Hematopoietic multipotent progenitor cell (in vitro differentiated cells): ENCODE measurements at regions not wholly inside any gene's neighbourhood (a gene's known extent, or its start where the extent isn't known, plus 50 kb on each side); places are given as distances from the start of the nearest gene placed in this dataset.

ENCODE experiments used
- DNase-seq, 3 donors: peaks; one replicate each; pipeline ENCODE4 v3.0.0-alpha.2; 2011 to 2015; ENCODE audit warnings: low read depth in 2 of 3, low spot score in 2 of 3

DNA sequence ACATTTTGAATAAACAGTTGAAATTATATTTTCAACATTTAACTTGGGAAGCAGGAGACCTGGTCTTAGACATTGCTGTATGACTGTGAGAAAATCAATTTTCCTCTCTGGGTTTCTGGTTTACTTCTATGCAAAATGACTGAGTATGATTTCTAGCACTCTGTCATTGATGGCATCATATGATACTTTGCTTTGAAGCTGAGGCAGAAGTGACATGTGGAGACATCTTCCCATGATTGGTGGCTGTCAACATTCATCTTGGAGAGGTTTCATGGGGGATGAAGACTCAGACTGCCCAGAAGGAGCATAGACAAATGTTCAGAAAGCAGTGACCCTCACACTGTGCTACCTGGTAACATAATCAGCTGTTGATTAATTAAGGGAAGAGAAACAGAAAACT, 477.9 kb downstream of the PDCD6IP start:
- no peak for DNase-seq

DNA sequence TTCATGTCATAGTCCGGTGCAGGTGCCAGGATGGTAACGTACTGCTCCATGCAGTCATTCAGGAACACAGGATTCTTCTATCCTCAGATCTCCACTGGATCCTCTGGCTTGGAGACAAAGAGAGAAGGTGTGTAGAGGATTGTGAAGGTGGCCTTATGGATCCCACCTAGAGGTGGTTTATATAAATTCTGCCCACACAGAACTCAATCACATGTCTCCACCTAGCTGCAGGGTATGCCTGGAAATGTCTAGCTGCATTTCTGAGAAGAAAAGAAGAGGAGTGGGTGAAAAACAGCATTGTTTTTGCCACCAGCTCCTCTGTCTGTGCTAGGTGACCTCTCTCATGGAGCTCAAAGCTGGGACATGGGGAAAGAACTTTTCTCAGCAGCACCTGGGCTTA, 478.7 kb downstream of the PDCD6IP start:
- DNase-seq = no peak

DNA sequence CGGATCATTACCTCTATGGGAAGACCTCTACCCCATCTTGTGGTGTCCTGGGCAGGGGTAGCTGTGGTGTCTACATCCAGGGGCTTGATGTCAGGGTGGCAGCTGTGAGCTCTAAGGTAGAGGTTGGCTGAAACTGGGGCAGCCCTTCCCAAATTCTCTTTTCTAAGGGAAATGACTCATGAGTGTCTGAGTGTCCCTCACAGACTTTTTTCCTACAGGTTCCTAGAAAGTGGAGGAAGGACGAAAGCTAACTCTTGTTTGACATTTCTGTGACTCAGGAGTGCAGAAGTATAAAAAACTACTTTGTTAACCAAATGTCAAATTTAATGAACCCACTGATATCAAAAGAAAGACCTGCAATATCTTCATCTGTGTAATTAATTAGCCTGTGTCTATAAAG, 481.5 kb downstream of the PDCD6IP start:
- DNase-seq = no peak

DNA sequence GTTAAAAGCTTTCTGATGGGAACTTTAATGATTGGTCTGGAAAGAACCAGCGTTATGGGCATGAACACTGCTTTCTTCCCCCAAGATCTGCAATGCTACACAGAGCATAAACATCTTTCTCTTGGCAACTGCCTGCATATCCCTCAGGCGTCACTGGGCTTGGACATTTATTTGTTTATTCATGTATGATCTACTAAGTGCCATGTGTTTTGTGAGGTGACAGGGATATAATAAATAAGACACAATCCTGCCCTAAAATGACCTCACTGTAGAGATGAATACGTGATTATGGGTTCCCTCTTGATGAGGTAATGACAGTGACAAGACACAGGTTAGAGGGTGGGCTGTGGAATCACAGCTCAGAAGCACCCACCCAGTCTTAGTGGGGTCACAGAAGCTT, 485.3 kb downstream of the PDCD6IP start:
- DNase-seq = no peak

DNA sequence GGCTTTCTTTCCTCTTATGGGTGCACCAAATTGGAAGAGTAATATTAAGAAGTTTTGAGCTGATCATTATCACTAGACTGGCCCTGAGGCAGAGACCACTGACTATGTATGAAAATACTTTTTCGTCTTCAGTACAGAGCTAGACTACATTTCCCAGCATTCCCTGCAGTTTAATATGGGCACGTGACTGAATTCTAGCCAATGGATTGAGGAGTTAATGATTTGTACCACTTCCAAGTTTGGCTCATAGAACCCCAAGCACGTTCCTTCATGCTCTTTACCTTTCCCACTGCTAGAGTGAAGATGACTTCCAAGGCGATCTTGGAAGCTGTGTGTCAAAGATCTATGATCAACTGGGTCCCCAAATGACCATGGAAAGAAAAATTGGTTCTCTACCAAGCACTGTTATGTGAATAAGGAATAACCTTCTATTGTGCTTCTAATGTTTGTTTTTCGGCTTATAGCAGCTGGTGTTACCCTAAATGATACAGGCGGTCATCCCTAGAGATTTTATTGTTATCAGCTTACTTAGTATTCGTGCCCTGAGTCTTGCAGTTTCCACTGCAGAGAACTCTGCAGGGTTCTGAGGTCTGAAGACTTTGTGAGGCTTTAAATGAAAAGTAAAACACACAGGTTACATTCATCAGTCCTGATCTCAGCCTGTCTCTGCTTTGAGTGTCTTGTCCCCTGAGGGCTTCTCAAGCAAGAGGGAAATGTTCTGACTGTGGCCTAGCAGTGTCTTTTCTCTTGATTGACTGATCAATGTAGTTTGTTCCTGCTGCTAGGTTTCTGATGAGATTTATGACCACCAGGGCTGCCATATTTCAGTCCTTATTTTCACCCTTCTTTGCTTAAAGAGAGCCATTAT, 486.8 kb downstream of the PDCD6IP start:
- DNase-seq = no peak

DNA sequence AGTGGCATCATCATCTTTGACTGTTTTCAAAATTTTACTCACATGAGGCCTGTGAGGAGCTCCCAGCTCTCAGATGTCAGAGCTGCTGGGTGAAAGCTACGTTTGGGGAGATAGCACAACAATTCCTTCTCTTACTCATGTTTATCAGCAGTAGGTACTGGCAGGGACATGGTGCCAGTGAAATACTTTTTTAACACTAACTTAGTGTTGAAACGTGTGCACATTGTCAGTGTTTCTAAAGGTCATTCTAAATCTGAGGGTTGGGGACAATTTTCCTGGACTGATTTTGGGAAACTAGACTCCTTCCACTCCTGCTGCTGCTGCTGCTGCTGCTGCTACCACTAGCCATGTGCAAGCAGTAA, 487.4 kb downstream of the PDCD6IP start:
- no peak for DNase-seq

DNA sequence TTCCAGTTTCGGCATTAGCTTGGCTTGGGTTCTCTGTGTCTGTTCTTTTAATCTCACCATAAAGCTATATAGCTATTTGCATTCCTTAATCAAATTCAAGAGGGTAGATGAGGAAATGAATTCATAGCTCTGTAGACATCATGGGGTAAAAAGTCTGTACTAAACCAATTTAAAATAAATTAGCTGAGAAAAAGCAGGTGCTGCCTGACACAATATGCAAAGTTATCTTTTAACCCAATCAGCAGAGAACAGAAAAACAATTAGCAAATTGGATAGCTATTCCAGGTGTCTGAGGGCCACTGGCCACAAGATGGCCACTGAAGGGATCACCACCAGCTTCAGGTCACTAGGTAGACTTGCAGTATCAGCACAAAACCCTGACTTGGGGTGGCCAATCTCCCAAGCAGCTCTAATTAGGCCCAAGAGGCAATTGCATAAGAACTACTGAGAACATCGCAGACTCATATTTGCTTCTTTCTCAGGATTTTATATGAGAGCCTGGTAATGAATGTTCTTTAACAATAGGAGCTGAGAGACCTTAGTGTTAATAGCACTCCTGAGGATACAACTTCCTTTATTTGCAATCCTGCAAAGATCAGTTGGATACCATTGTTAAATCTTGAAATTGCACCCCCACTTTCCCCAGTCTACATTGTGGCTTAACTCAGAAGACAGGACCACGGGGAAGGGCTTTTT, 494.3 kb downstream of the PDCD6IP start:
- DNase-seq = no peak

DNA sequence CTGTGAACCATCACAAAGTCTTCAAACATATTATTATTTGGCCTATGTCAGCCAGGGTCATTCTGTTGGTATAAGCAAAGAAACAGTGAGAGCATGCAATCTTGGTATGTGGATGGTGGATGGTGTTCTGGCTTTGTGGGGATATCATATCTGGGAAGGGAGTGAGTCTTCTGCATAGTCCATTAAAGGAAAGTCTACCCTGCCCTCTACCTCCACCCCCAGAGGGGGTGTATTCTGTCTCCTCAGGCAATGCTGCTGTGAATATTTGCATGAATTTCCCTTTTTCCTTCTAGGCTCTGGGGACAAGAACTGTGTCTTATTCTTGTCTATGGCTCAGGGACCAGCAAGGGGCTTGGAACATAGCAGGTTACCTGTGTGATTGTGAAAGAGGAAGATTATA, 495.8 kb downstream of the PDCD6IP start:
- no peak for DNase-seq

DNA sequence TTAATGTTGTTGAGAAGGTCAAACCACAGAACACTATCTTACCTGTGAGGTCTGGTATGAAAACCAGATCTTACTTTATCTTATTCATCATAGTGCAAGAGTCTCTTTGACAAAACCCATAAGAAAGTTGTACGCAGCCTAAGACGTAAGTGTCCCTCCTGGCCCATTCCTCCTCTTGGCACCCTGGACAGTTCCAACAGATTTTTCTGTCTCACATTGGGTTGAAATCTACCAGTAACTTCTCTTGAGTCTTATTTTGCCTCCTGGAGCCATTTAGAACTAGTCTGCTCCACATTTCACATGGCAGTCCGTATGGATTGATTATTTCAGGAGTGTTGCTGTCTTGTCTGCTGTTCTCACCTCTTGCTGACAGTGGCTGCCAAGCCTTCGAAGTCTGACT, 498.4 kb downstream of the PDCD6IP start:
- no peak for DNase-seq

DNA sequence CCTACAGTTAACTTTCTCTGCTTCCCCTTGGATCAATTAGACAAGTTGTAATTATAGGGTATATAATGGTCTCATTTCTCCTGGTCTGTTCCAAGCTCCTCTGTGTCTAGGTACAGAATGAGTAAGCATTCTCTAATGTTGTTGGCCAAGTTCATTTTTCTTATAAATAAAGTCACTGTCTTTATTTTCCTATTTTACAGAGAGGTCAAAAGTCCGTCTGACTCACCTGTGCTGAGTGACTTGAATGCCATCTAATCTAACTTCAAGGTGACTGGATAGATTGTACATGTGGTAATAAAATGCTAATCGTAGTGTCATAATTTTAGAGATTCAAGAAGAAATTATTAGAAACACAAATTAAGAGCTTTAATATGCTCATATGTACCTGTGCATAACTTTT, 500.2 kb downstream of the PDCD6IP start:
- no peak for DNase-seq

DNA sequence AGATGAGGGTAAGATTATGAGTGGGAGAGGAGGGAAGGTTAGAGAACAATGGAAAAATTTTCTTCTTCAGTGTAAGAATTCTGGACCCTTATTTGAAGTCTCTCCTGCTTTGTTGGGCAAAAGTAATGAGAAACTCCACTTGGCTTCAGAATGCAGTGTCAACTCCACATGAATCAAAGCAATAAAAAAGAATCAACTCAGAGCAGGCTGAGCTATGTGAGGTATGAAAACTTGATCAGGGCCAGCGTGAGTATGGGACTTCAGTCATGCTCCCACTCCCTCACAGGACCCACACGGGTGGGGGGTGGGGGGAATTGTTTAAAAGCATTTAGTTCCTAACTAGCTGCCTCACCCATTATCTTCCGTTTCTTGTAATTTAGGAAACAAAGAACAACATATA, 502.2 kb downstream of the PDCD6IP start:
- no peak for DNase-seq

DNA sequence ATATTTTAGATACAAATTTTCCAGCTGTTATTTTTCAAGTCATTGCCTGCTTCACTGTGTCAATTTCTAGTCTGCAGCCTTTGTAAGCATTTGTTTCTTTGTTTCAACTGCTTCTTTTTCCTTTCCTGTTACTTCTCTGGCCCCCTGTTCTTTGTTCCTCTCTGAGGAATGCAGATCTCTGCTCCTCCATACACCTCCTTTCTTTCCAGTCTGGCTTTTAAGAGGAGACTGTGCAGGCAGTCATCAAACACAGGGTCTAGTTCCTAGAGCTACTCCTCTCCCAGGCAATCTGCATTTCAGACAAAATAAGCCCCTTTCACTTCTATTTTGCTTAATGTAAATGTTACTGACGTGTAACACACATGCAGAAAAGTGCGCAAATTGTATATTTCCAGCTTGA, 502.9 kb downstream of the PDCD6IP start:
- DNase-seq = no peak

DNA sequence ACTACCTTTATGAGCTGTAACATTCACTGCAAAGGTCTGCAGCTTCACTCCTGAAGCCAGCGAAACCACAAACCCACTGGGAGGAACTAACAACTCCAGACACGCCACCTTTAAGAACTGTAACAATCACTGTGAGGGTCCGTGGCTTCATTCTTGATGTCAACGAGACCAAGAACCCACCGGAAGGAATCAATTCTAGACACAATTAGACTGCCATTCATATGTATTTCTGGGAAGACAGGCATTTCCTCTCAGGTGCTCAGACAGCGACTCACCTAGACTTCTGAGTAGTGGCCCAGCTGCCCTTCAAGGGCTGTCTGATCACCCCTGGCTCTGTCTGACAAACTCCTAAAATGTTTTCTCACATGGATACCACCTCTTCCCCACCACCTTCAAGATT, 506.8 kb downstream of the PDCD6IP start:
- no peak for DNase-seq

DNA sequence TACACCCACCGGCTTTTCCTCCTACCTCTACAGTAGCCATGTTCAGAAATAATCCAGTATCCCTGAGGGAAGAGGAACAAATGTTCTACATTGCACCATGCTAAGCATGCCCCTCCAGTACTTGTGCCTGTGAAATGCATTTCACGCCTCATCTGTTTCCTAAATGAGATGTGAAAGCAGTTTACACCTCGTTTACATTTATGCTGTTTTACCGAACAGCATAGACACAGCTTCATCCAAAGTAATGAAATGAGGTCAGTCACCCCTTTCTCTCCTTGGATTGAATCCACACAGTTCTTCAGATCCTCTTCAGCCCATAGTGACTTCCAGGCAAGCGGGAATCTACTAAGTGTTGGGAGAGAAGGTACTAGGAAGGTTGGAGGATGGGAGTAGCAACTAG, 514.3 kb downstream of the PDCD6IP start:
- DNase-seq = no peak

DNA sequence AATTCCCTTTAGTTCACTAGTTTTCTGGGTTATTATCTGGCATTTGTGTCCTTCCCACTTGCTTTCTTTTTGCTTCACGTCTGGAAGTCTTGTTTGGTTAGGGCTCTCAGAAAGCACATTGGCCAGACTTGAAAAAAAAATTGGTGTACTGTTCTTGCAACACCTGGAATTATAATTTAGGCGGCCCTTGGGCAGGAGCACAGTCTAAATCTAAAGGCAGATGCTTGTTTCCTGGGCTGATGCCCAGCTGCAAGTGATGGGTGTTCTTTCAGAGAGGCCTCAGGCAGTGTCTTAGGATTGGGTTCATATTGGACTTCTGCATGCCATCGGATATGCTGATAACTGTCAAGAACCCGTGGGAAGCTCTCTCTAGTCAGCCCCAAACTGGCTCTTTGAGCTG, 521.5 kb downstream of the PDCD6IP start:
- no peak for DNase-seq

DNA sequence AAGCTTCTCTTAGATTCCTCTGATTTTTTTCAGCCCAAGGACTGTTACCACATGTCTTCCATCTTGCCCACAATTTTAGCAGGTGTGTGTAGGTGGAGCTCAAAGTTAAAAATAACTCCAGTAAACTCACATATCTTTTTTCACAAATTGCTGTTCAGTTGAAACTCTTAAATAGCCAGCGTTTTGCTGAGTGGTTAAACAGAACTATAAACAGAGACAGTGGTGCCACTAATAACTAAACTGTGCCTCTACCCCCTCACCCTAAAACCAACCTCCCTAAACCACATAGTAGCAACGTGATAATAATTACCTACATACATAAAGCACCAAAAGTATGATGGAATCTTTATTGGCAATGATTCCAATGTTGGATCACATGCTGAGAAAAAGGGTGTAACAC, 525.1 kb downstream of the PDCD6IP start:
- DNase-seq = no peak

DNA sequence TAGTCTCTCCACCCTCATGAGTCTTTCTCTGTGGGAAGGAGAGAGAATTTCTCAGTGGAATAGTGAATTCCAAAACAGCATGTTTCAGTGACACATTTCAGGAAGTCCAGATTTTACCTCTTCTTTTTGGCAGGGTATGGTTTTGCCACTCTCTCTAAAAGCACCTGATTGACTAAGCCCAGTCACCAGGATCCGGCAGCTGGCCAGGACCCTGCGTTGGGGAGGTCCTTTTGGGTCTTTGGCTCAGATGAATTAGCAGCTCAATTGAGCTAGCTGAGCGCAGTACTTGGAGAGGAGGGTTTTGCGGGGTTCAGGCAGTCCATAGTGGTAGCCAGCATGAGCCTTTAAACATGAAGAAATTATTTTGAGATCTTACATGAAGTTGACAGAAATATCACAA, 548.2 kb downstream of the PDCD6IP start:
- no peak for DNase-seq

DNA sequence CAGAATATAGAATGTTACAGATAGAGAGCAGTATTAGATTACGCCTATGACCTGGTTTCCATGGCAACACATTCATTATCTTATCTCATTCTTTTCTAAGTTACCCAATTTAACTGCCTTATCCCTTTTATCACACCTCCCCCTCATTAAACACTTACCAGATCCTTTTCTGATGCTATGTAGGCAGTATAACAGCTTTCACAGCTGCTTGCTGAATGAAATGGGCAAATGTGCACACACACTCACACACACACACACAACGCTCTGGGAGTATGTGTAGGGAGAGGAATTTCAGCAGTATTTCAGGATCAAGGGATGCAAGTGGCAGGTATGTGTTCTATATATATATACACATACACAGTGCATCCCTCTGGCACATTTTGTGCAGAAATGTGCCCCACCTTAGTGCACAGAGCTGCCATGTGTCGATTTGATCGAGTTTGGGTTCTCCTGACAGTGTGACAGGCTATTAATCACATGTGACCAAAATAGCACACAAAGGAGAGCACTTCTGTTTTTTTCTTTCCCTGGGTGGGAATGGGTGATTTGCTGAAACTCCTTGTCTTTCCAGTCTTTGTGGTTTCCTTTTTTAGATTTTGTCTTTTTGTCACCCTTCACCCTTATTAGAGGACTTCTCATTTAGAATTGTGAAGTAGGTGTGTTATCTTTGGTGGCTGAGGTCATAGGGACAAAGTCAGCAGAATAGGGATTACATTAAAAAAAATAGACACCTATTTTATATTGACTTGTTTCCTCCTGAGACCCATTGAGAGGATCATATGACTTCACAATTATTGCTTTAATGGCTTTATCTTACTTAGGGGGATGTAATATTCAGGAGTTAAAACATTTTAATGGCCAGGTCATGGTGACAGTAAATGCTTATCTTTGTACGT, 553.7 kb downstream of the PDCD6IP start:
- DNase-seq = no peak

DNA sequence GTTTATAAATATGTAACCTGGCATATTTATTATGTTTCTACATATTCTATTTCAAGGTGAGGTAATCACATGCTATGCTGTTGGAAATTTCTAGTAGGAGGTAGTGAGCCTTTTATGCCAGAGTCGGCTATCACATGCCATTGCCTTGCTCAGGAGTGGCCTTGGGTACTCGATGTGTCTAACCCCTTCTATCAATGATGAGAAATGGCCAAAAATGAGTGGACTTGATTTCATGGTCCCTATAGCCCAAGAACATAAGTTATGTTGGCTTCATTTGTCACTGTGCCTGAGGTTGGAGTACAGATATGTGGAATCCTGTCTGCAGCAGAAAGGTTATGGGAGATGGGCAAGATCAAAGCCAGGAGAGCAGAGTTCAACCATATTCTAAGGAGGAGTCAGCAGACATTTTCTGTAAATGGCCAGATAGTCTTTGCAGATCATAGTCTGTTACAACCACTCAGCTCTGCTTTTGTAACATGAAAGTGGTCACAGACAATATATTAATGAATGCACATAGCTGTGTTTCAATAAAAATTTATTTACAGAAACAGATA, 554.4 kb downstream of the PDCD6IP start:
- DNase-seq = no peak

DNA sequence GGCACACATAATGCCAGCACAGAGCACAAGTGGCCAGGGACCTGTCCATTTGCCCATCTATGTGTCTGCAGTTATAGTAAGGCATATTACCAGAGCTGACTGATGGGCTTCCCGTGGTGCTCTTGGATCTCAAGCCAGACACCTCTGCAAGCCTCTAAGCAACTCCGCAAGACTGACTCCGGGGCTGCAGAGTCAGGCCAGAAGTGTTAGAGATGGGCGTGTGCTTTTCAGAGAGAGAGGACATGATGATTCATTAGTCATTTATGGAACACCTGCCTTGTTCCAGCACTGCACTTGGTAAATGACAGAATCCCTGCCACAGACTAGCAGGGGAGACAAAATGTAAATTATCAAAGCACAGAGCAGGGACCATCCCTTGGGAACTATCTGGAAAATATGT, 559.0 kb downstream of the PDCD6IP start:
- no peak for DNase-seq

DNA sequence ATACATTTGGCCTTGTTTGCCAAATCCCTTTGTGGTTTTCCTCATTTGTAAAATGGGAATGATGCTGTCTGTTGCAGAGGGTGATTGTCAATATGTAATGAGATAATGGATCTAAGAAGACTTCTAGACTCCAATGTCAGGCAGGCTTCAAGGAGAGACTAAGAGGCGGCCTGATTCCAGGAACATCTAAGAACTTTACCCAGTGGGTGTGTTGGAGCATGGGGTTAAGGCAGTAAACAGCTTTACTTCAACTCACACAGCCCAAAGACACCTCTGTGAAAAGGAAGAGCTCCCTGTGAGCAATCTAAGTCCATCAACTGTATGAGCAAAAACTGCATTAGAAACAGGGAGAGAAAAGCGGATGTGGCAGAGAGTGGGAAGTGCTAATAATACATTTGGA, 560.6 kb downstream of the PDCD6IP start:
- DNase-seq = no peak
